Uterus (tissue), 3 donors: ENCODE measurements at regions not wholly inside any gene's neighbourhood (a gene's known extent, or its start where the extent isn't known, plus 50 kb on each side); places are given as distances from the start of the nearest gene placed in this dataset.

ENCODE experiments used
- DNase-seq, 2 donors: peaks; one replicate each; pipeline ENCODE4 v3.0.0-alpha.2; 2019 to 2020
- H3K27ac ChIP-seq, 2 donors: fragments of 200-600 bp; sonication (generic); 1 replicate in 1 of 2; 2 replicates in 1 of 2; pipeline ENCODE4 v1.5.1; 2016 to 2018
- H3K27me3 ChIP-seq, 2 donors: fragments of 200-600 bp; sonication (generic); one replicate each; pipeline ENCODE4 v1.5.1; 2018 to 2019; ENCODE audit warnings: control low read depth in 1 of 2
- H3K36me3 ChIP-seq, 2 donors: fragments of 200-600 bp; sonication (generic); one replicate each; pipeline ENCODE4 v1.5.1; 2019; ENCODE audit warnings: control low read depth in 1 of 2
- H3K4me1 ChIP-seq, 2 donors: fragments of 200-600 bp; sonication (generic); one replicate each; pipeline ENCODE4 v1.5.1; 2018 to 2019; ENCODE audit warnings: control low read depth in 1 of 2
- H3K4me3 ChIP-seq, 2 donors: fragments of 200-600 bp; sonication (generic); 1 replicate in 1 of 2; 2 replicates in 1 of 2; pipeline ENCODE4 v1.5.1; 2018 to 2019; ENCODE audit warnings: mild to moderate bottlenecking in 1 of 2
- H3K9me3 ChIP-seq, 2 donors: fragments of 200-600 bp; sonication (generic); one replicate each; pipeline ENCODE4 v1.5.1; 2019; ENCODE audit warnings: control low read depth in 1 of 2
- CTCF ChIP-seq, 4 experiments: fragments of 200-600 bp in 2 of 4; fragments of 450-650 bp in 2 of 4; sonication (generic) in 2 of 4; IDR thresholded peaks; one replicate each; pipeline ENCODE4 v1.5.1; 2016 to 2019; ENCODE audit warnings: antibody characterized with exemption in 4 of 4, mild to moderate bottlenecking in 2 of 4, moderate library complexity in 1 of 4
- POLR2A ChIP-seq, 2 donors: fragments of 450-650 bp; IDR thresholded peaks; one replicate each; pipeline ENCODE4 v1.6.1; 2016; ENCODE audit warnings: antibody characterized with exemption in 2 of 2, mild to moderate bottlenecking in 1 of 2, moderate library complexity in 1 of 2
- intact Hi-C: fragments of 100-400 bp; cut with DNase I; formaldehyde crosslinking; loops from one replicate; pipeline ENCODE4 v1.15.1; 2023; ENCODE audit warnings: low total_unique reads
- donor health status: DM: yes; HTN: yes; CAD: no.

- H3K27me3 ChIP-seq, result no peaks in the 10 kb centered on the region
- H3K36me3 ChIP-seq, result no peaks in the 10 kb centered on the region
- H3K4me3 ChIP-seq, result no peak overlapping the region
- intact Hi-C loops, result no loop called here
- H3K27ac ChIP-seq, result no peak overlapping the region
- no peaks in the 10 kb centered on the region for H3K4me1 ChIP-seq
- H3K9me3 ChIP-seq, result no peaks in the 10 kb centered on the region
- TF ChIP-seq CTCF (IDR thresholded peaks at IDR 0.05) (no peak), POLR2A (IDR thresholded peaks at IDR 0.05) (no peak)
- DNase-seq, result no peak
Observed at GRCh38 chr5:107313921-107314320, 356.8 kb downstream of the EFNA5 start.

- Histone ChIP-seq H3K36me3 (no peaks in the 10 kb centered on the region), H3K4me1 (no peaks in the 10 kb centered on the region), H3K9me3 (no peaks in the 10 kb centered on the region), H3K27ac (no peak overlapping the region), H3K27me3 (no peaks in the 10 kb centered on the region), H3K4me3 (no peak overlapping the region)
- TF ChIP-seq POLR2A (IDR thresholded peaks at IDR 0.05) (no peak), CTCF (IDR thresholded peaks at IDR 0.05) (no peak)
- no peak for DNase-seq
- intact Hi-C loops, result no loop called here
Observed at GRCh38 chr5:107313098-107313497, 357.6 kb downstream of the EFNA5 start.

- intact Hi-C loops, result no loop called here
- TF ChIP-seq CTCF (IDR thresholded peaks at IDR 0.05) (no peak), POLR2A (IDR thresholded peaks at IDR 0.05) (no peak)
- no peaks in the 10 kb centered on the region for H3K27me3 ChIP-seq
Observed at GRCh38 chr5:107310181-107310580, 360.6 kb downstream of the EFNA5 start.

GRCh38 chr5:107306594-107306993, 364.1 kb downstream of the EFNA5 start:
- H3K27me3 ChIP-seq, result no peaks in the 10 kb centered on the region
- DNase-seq, result no peak
- H3K36me3 ChIP-seq, result no peaks in the 10 kb centered on the region
- no peaks in the 10 kb centered on the region for H3K9me3 ChIP-seq
- H3K4me3 ChIP-seq, result no peak overlapping the region
- no peaks in the 10 kb centered on the region for H3K4me1 ChIP-seq
- TF ChIP-seq CTCF (IDR thresholded peaks at IDR 0.05) (no peak), POLR2A (IDR thresholded peaks at IDR 0.05) (no peak)
- no peak overlapping the region for H3K27ac ChIP-seq
- intact Hi-C loops, result no loop called here

More at GRCh38 chr5:107310181-107310580, 360.6 kb downstream of the EFNA5 start:
- H3K27ac ChIP-seq, result no peak overlapping the region
- H3K36me3 ChIP-seq, result no peaks in the 10 kb centered on the region
- DNase-seq, result no peak
- no peaks in the 10 kb centered on the region for H3K9me3 ChIP-seq
- H3K4me3 ChIP-seq, result no peak overlapping the region
- H3K4me1 ChIP-seq, result no peaks in the 10 kb centered on the region

- Histone ChIP-seq H3K9me3 (no peaks in the 10 kb centered on the region), H3K4me1 (no peaks in the 10 kb centered on the region), H3K27me3 (no peaks in the 10 kb centered on the region), H3K4me3 (no peak overlapping the region), H3K36me3 (no peaks in the 10 kb centered on the region), H3K27ac (no peak overlapping the region)
- intact Hi-C loops, result no loop called here
- no peak for DNase-seq
- TF ChIP-seq CTCF (IDR thresholded peaks at IDR 0.05) (no peak), POLR2A (IDR thresholded peaks at IDR 0.05) (no peak)
Observed at GRCh38 chr5:107306002-107306401, 364.7 kb downstream of the EFNA5 start.
